ENCODE measurements at regions not wholly inside any gene's neighbourhood (a gene's known extent, or its start where the extent isn't known, plus 50 kb on each side); places are given as distances from the start of the nearest gene placed in this dataset.
A peak's percentile ranks its signal among the peaks of the same experiment; 100 is the strongest.

- DNase-seq, result no peak
These were observed 901.2 kb upstream of the NR2F2 start for GRCh38 chr15:95429345-95429744.

- no peak for DNase-seq
These were observed 899.0 kb upstream of the NR2F2 start for GRCh38 chr15:95431518-95431917.

DNA sequence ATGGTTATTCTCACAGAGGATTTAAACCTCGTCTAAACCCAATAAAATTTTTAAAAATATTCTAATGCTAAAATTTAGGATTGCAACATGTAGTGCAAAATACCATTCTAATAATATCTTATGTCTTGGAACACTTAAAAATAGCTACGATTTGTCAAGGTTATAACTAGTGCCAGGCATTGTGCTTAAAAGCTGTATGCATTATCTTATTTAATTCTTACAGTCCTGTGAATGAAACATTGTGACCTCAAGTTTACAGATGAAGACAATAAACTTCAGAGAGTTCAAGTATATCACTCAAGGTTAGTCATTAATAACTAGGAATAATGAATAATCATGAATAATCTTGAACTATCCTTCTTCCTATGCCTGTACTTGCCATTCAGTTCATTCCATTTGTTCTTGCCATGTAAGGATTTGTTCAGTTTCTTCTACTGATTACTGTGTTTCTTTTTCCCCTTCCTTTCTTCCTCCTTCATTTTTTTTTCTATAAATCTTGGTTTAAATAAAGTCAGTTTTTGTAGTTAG lies 897.6 kb upstream of the NR2F2 start:
- no peak for DNase-seq

DNA sequence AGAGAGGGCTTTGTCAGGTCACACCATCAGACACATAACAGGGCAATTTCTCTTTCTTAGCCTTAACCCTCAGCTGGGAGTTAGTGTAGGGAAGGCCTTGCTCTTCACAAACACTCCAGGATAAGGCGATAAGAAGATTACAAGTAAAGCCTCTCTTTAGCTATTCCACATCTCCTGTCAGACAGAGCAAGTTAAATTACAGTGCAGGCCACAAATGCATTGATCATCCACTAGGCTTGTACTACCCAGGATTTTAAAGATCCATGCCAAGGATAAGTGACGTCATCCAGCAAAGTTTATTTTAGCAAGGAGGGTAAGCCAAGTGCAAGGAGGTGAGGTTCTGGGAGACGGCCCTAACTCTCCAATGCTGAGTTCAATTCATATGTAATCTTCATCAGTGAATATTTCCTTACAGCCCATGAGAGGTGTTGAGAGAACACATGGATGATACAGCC lies 890.6 kb upstream of the NR2F2 start:
- peak; percentile 40 for DNase-seq

DNA sequence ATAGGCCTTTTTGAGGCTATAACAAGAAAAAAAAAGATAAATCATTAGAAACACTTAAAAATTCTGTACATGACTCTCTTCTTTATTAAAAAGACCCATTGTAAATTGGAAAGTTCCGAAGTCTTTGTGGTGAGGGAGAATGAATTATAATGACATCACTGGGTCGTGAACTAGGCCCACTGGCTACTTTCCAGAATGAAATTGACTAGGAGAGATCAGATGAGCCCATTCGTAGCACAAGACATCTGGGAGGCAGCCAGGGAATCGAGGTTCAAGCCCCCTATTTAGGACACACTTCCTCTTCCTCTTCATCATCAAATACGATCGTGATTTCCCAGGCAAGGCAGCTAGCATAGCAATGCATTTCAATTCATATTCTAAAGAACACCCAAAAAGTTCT lies 889.8 kb upstream of the NR2F2 start:
- DNase-seq, result no peak

DNA sequence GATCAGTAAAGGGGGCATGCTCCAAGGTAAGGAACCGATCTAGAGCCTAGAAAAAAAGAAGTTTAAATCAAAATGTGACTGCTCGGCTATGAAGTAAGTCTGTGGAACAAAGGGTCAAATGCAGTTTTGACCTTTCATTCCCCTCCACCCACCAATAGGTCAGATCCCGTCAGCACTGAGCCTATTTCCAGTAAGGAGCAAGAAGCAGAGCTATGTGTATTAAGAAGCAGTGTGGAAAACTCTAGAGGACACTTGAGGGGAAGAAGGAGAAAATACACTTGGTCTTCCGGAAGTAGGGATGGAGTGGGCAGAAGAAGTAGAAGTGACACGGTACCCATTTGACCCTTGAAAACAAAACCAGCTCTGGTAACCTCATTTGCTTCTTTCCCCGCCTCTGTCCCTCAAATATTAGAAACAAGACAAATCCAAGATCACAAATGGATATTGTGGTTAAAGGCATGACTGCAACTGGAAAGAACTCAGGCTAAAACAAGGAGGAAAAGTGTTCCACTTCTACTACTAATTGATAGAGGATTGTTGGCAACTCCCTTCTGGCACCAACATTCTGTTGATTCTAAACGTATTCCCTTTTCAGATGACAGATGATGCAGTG lies 888.3 kb upstream of the NR2F2 start:
- DNase-seq, result no peak

DNA sequence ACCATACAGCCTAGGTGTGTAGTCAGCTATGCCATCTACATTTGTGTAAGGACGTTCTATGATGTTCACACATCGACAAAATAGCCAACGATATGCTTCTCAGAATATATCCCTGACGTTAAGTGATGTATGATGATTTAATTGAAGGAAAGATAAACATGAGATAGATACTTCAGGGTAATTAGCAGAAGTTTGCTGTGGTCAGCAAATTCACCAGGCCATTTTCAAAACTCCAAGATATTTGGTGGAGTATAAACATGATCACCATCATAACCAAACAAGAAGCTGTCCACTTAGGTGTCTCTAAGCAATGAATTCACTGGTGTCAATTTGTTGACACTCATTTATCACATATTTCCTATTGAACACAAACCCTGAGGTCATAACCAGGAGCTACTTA lies 885.6 kb upstream of the NR2F2 start:
- no peak for DNase-seq

DNA sequence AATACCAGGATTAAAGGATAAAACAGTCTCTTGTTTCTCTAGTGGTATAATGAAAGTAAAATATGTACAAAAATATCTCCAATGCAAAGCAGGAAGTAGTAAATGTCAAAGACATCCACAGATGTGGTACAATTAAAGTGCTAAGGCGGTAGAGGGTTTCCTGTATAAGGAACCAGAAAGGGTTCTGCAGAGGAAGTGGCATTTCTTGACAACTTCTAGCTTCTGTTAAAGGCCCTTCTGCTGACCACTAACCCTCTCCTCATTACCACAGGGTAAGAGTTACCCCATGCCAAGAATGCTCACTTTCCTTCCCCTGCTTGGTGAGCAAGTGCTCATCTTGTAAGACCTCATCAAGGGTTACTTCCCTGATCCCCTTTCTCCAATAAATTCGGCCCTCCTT lies 883.6 kb upstream of the NR2F2 start:
- DNase-seq, result no peak

- no peak for DNase-seq
These were observed 883.0 kb upstream of the NR2F2 start for GRCh38 chr15:95447486-95447885.

- DNase-seq, result peak; percentile 39
These were observed 881.8 kb upstream of the NR2F2 start for GRCh38 chr15:95448531-95449229.

DNA sequence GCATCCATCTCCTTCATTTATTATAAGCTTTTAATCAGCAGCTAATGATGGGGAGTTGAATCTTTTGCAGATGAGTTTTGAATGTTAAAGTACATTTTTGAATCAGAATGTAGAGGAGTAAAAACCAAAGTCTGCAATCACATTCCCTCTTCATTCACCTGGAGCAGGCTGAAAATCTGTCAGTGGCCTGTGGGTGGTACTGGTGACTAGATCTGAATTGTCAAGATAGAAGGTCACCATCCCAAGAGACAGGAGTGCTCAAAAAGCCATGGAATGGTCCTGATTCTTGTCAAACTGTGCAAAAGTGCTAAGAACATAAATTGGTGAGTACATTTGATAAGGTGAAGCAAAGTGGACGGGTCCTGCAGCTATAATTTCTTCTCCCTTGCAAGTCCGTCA lies 881.3 kb upstream of the NR2F2 start:
- no peak for DNase-seq

- no peak for DNase-seq
These were observed 880.1 kb upstream of the NR2F2 start for GRCh38 chr15:95450413-95450812.

DNA sequence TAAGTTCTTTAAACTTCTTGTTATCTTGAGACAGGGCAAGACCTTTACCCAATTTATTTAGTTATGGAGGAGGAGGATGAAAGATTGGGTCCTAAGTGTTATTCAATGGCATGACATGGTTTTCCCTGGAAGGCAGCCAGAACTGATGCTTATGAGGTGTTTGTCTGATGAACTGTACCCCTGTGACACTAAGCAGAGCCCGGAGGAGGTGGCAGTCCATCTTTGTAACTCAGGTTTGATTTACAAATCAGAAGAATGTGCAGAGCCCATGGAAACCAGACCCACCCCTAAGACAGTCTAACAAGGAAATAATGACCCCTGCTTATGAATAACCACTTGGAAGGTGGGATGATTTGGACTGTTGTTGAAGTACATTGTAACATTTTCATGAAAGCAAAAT lies 878.6 kb upstream of the NR2F2 start:
- no peak for DNase-seq

DNA sequence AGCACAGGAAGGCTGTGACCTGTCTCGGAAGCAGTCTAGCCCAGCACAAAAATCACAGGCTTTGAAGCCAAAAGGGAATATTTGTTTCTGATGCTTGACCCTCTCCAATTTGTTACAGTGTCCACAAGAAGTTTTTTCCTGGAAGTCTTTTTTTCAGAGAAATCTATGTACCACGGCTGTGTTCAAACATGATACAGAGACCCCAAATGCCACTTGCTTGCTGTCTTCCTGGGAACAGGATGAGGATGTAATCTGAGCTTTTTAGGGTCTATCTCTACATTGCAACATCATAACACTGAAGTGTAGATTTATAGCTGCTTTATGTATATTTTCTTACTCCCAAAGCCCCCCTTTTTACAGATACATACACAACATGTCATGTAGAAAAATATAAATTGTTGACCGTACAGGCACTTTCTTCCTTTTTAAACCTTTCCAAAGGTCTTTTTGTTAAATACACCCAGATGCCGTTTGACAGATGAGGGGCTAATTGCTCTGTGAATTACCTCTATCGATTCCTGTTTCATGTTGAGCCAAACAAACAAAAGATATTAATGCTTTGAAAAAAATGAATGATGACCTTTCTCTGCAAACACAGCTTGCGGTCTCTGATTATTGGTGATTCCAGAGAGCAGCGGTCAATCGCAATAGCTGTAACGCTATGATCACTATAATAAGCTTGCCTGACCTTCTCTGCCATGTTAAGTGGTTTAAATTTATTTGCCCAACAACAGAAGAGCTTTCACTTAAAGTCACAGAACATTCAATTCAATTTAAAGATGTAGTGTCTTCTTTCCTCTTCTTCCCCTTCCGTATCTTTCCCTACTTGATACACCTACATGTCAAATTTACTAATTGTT lies 875.9 kb upstream of the NR2F2 start:
- DNase-seq, result no peak

GRCh38 chr15:95457520-95457919 lies 873.0 kb upstream of the NR2F2 start:
- peak; percentile 16 for DNase-seq

- peak; percentile 43 for DNase-seq
These were observed 871.8 kb upstream of the NR2F2 start for GRCh38 chr15:95458721-95459120.

GRCh38 chr15:95459273-95459672 lies 871.2 kb upstream of the NR2F2 start:
- peak; percentile 66 for DNase-seq

GRCh38 chr15:95464509-95464908 lies 866.0 kb upstream of the NR2F2 start:
- no peak for DNase-seq

GRCh38 chr15:95468820-95469219 lies 861.7 kb upstream of the NR2F2 start:
- no peak for DNase-seq

GRCh38 chr15:95469496-95470000 lies 861.0 kb upstream of the NR2F2 start:
- DNase-seq, result no peak

GRCh38 chr15:95470529-95470928 lies 860.0 kb upstream of the NR2F2 start:
- no peak for DNase-seq

GRCh38 chr15:95470997-95471689 lies 859.4 kb upstream of the NR2F2 start:
- peak; percentile 61 for DNase-seq

GRCh38 chr15:95471690-95472086 lies 858.8 kb upstream of the NR2F2 start:
- no peak for DNase-seq
